ENCODE measurements at regions not wholly inside any gene's neighbourhood (a gene's known extent, or its start where the extent isn't known, plus 50 kb on each side); places are given as distances from the start of the nearest gene placed in this dataset.

DNA sequence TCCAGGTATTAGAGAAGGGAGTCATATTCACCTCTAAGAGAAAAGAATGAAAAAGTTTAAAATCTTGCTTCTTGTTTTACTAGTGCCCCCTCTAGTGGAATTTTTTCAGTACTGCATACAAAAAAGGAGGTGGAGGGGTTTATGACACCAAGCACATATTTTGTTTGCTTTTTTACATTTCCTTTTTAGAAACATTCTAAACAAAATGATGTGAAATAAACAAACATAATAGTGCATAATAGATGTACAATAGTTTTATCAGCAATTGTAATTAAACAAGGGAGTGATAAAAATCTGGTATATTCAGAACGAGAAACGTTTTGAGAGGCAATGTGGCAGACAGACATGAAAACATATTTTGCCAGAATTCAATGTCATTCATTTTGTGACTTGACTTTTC, 111.0 kb upstream of the TFAP2D start:
- TF ChIP-seq POLR2A (IDR thresholded peaks at IDR 0.05) = no peak
- TF ChIP-seq, protein P1, sequence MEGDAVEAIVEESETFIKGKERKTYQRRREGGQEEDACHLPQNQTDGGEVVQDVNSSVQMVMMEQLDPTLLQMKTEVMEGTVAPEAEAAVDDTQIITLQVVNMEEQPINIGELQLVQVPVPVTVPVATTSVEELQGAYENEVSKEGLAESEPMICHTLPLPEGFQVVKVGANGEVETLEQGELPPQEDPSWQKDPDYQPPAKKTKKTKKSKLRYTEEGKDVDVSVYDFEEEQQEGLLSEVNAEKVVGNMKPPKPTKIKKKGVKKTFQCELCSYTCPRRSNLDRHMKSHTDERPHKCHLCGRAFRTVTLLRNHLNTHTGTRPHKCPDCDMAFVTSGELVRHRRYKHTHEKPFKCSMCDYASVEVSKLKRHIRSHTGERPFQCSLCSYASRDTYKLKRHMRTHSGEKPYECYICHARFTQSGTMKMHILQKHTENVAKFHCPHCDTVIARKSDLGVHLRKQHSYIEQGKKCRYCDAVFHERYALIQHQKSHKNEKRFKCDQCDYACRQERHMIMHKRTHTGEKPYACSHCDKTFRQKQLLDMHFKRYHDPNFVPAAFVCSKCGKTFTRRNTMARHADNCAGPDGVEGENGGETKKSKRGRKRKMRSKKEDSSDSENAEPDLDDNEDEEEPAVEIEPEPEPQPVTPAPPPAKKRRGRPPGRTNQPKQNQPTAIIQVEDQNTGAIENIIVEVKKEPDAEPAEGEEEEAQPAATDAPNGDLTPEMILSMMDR (IDR thresholded peaks at IDR 0.05) = peak; percentile 17 to 74 (median 64)
